ENCODE measurements at regions not wholly inside any gene's neighbourhood (a gene's known extent, or its start where the extent isn't known, plus 50 kb on each side); places are given as distances from the start of the nearest gene placed in this dataset.

GRCh38 chr3:180531303-180532278, 70.4 kb upstream of the TTC14 start:
- TF ChIP-seq CTCF (IDR thresholded peaks at IDR 0.05) (no peak), EZH2 (IDR thresholded peaks at IDR 0.05; ENCODE audit: borderline replicate concordance, insufficient read depth, low read depth, low read length, poor library complexity, severe bottlenecking) (no peak)
